ENCODE measurements at regions not wholly inside any gene's neighbourhood (a gene's known extent, or its start where the extent isn't known, plus 50 kb on each side); places are given as distances from the start of the nearest gene placed in this dataset.

- TF ChIP-seq POLR2A (IDR thresholded peaks at IDR 0.05): no peak
- TF ChIP-seq POLR2AphosphoS5 (IDR thresholded peaks at IDR 0.05): no peak
These were observed 94.5 kb upstream of the TSPAN2 start for GRCh38 chr1:115183721-115184259.
